ENCODE measurements at regions not wholly inside any gene's neighbourhood (a gene's known extent, or its start where the extent isn't known, plus 50 kb on each side); places are given as distances from the start of the nearest gene placed in this dataset.

DNA sequence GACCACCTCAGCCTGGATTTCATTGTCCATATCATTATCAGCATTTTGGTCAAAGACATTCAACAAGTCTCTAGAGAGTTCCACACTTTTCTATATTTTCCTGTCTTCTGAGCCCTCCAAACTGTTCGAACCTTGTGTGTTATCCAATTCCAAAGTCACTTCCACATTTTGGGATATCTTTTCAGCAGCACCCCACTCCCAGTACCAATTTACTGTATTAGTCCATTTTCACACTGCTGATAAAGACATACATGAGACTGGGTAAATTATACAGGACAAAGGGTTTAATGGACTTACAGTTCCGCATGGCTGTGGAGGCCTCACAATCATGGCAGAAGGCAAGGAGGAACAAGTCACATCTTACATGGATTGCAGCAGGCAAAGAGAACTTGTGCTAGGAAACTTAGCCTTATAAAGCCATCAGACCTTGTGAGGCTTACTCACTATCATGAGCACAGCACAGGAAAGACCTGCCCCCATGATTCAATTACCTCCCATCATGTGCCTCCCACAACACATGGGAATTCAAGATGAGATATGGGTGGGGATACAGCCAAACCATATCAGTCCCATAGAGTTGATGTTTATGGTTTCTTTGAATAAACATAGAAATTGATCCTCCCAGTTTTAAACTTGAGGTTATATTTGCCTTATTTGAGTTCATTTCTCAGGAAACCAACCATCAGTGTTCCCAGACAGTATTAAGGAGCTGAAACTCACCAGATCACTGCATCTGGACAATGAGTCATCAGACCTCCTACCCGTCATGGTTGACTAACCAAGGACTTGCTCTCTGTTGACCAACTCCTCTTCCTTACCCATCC, 322.7 kb upstream of the DUSP10 start:
- Histone ChIP-seq H3K4me1 (ENCODE audit: insufficient read depth, low read length) (peaks cover 5% of the 10 kb centered on the region), H3K79me2 (ENCODE audit: insufficient read depth, low read length) (no peaks in the 10 kb centered on the region), H2AFZ (ENCODE audit: low read depth, low read length) (no peak overlapping the region), H3K4me2 (ENCODE audit: low read length) (no peak overlapping the region), H3K9ac (ENCODE audit: low read length) (no peak overlapping the region), H3K4me3 (ENCODE audit: insufficient read depth, low read depth, low read length) (no peak overlapping the region), H3K27me3 (ENCODE audit: insufficient read depth, low read length) (no peaks in the 10 kb centered on the region), H3K36me3 (ENCODE audit: insufficient read depth, low read length) (no peaks in the 10 kb centered on the region), H3K27ac (ENCODE audit: low read depth, low read length) (peak overlapping the region; percentile 35), H3K9me3 (ENCODE audit: insufficient read depth, low read depth, low read length) (peaks cover 8% of the 10 kb centered on the region), H4K20me1 (ENCODE audit: insufficient read depth, low read length) (no peaks in the 10 kb centered on the region)
- Mint-ChIP-seq H3K4me1 (ENCODE audit: low read depth, unreplicated experiment) (peaks cover 10% of the 10 kb centered on the region), H3K9me3 (ENCODE audit: unreplicated experiment) (peaks cover 22% of the 10 kb centered on the region), H3K4me3 (ENCODE audit: unreplicated experiment) (peak overlapping the region; percentile 66), H3K27ac (ENCODE audit: unreplicated experiment) (peak overlapping the region; percentile 73), H3K27me3 (ENCODE audit: low read depth, unreplicated experiment) (peaks cover 3% of the 10 kb centered on the region), H3K36me3 (ENCODE audit: low read depth, unreplicated experiment) (peaks cover 14% of the 10 kb centered on the region)
- TF ChIP-seq, protein P1, sequence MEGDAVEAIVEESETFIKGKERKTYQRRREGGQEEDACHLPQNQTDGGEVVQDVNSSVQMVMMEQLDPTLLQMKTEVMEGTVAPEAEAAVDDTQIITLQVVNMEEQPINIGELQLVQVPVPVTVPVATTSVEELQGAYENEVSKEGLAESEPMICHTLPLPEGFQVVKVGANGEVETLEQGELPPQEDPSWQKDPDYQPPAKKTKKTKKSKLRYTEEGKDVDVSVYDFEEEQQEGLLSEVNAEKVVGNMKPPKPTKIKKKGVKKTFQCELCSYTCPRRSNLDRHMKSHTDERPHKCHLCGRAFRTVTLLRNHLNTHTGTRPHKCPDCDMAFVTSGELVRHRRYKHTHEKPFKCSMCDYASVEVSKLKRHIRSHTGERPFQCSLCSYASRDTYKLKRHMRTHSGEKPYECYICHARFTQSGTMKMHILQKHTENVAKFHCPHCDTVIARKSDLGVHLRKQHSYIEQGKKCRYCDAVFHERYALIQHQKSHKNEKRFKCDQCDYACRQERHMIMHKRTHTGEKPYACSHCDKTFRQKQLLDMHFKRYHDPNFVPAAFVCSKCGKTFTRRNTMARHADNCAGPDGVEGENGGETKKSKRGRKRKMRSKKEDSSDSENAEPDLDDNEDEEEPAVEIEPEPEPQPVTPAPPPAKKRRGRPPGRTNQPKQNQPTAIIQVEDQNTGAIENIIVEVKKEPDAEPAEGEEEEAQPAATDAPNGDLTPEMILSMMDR (IDR thresholded peaks at IDR 0.05; ENCODE audit: insufficient read depth, low read depth, low read length) = no peak
- TF ChIP-seq EZH2 (IDR thresholded peaks at IDR 0.05; ENCODE audit: insufficient read depth, low read length) = no peak
- no peak for FAIRE-seq
- DNase-seq (ENCODE audit: low read depth) = peak; percentile 85

DNA sequence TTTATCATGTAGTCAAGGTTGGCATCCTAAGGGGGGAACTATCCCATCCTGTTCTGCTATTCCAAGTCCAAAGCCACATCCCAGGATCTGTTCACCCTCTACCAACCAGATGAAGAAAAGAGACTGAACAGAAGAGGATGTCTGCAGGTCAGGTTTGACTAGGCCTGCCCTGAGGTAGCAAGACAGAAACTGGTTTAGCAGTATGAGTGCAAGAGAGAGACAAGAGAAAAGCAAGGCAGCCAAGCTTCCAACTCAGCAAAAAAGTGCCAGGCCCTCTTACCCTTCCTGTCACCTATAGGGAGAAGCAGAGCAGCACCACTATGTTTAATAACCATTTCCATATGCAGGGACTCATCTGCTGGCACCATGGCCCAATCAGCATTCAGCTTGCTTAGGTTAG, 320.8 kb upstream of the DUSP10 start:
- TF ChIP-seq, protein P1 (IDR thresholded peaks at IDR 0.05; ENCODE audit: insufficient read depth, low read depth, low read length) = no peak
- TF ChIP-seq EZH2 (IDR thresholded peaks at IDR 0.05; ENCODE audit: insufficient read depth, low read length) = no peak
- no peaks in the 10 kb centered on the region for H3K27me3 ChIP-seq (ENCODE audit: insufficient read depth, low read length)
- peaks cover 24% of the 10 kb centered on the region for H3K9me3 Mint-ChIP-seq (ENCODE audit: unreplicated experiment)
- H3K36me3 Mint-ChIP-seq (ENCODE audit: low read depth, unreplicated experiment) = peaks cover 20% of the 10 kb centered on the region
- peaks cover 8% of the 10 kb centered on the region for H3K9me3 ChIP-seq (ENCODE audit: insufficient read depth, low read depth, low read length)
- no peak overlapping the region for H3K27ac Mint-ChIP-seq (ENCODE audit: unreplicated experiment)
- H2AFZ ChIP-seq (ENCODE audit: low read depth, low read length) = no peak overlapping the region
- H4K20me1 ChIP-seq (ENCODE audit: insufficient read depth, low read length) = no peaks in the 10 kb centered on the region
- H3K4me2 ChIP-seq (ENCODE audit: low read length) = no peak overlapping the region
- no peak overlapping the region for H3K4me3 ChIP-seq (ENCODE audit: insufficient read depth, low read depth, low read length)
- no peak for FAIRE-seq
- H3K36me3 ChIP-seq (ENCODE audit: insufficient read depth, low read length) = no peaks in the 10 kb centered on the region
- no peaks in the 10 kb centered on the region for H3K4me1 ChIP-seq (ENCODE audit: insufficient read depth, low read length)
- DNase-seq (ENCODE audit: low read depth) = no peak
- no peak overlapping the region for H3K27ac ChIP-seq (ENCODE audit: low read depth, low read length)
- H3K27me3 Mint-ChIP-seq (ENCODE audit: low read depth, unreplicated experiment) = peaks cover 3% of the 10 kb centered on the region
- H3K79me2 ChIP-seq (ENCODE audit: insufficient read depth, low read length) = no peaks in the 10 kb centered on the region
- H3K9ac ChIP-seq (ENCODE audit: low read length) = no peak overlapping the region
- H3K4me3 Mint-ChIP-seq (ENCODE audit: unreplicated experiment) = peak overlapping the region; percentile 60
- peaks cover 10% of the 10 kb centered on the region for H3K4me1 Mint-ChIP-seq (ENCODE audit: low read depth, unreplicated experiment)
